GM18951 (cell line): ENCODE measurements at regions not wholly inside any gene's neighbourhood (a gene's known extent, or its start where the extent isn't known, plus 50 kb on each side); places are given as distances from the start of the nearest gene placed in this dataset.
A peak's percentile ranks its signal among the peaks of the same experiment; 100 is the strongest.
"Not testable (repeated sequence)": the region's sequence is repeated elsewhere in the genome, so short reads cannot be mapped to it uniquely, and the experiment has no call there.

Experiments used
- POLR2A ChIP-seq: IDR thresholded peaks from 4 replicates; pipeline ENCODE4 v1.6.1; 2011; ENCODE audit warnings: mild to moderate bottlenecking; ENCODE audit not compliant: insufficient read length, insufficient read depth; ENCODE audit errors: extremely low read depth
- in situ Hi-C: fragments of 300-500 bp; cut with MboI; formaldehyde crosslinking; loops from one replicate; pipeline ENCODE4 v1.12.0; 2022; ENCODE audit warnings: low sequenced_read_pairs, mixed read lengths, inconsistent platforms; ENCODE audit not compliant: unreplicated experiment

DNA sequence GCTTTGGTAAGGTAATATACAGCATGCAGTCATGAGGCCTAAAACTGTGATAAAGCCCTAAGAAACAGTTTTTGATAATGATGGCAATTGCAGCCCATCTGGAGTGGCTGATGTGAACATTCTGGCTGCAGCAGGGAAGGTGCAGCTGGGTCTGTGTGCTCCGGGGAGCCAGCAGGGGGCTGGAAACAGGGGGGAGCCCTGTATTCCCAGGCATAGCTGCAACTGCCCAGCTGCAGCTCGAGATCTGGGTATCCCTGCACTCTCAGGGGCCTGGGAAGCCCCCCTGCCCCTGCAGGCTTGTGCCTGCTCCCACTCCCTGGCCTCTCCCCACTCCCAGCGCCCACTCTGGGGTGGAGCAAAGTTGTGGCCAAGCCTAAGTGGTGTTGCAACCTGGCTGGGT is 95.6 kb downstream of the RRAGB start:
- in situ Hi-C loops, result no loop called here
- TF ChIP-seq POLR2A, result no peak

DNA sequence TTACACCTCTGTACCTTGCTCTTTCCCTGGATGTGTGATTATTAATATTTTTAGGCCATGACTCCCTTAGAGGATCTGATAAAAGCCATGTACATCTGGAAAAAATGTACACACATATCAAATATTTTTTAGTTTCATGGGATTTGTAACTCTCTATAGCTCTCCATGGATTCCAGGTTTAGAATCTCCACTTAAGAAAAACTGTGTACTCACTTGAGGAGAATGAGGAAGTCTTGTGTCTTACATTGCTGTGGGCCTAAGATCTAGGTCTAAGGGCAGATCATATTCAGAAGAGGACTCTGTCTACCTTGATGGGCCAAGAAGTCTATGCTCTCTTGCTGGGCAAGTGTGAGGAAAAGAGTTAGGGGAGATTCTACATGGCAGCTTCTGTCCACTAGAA is 98.0 kb downstream of the RRAGB start:
- in situ Hi-C loops, result no loop called here
- TF ChIP-seq POLR2A, result no peak

DNA sequence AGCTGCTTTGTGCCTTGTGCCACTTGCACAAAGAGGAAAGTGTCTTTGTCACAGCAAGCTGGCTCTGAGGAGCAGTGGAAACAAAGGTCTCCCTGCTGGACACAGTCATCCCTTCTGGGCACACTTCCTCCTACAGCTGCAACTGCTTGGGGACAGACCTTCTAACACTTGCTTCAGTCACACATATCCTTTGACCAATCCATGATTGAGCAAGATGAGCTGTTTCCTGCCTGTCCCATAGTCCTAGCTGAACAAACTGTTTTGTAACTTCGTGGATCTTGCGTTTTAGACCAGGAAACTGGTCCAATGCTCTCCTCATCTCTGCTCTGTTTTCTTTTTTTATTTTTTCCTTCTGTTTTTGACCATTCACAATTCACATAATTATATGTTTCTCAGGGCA is 98.5 kb downstream of the RRAGB start:
- no peak for TF ChIP-seq POLR2A
- in situ Hi-C loops, result no loop called here

DNA sequence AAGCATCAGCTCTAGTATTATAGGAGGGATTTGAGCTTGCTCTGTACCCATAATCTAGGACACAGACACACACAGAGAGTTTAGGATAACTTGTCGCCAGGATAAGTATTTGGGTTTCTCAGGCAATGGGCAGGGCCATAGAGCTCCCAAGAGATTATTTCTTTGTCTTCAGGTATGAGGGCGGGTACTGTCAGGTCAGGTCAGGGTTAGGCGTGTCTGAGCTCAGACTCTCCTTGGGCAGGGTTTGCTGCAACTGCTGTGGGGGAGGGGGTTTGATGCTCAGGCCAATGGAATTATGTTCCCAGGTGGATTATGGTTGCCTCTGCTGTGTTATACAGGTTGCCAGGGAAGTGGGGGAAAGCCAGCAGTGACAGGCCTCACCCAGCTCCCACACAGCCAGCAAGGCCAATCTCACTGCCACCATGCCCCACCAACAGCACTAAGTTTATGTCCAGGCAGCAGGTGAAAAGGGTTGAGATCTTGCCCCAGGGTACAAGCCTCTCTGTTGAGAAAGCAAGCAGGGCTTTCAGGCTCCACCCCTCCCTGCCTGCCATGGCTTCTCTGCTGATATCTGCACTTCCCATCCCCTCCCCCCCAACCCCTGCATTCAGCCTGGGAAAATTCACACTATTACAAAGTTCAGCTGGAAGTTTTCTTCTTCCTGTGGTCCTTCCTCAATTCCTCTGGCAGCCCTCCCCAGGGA is 101.3 kb downstream of the RRAGB start:
- in situ Hi-C loops, result no loop called here
- TF ChIP-seq POLR2A, result no peak

DNA sequence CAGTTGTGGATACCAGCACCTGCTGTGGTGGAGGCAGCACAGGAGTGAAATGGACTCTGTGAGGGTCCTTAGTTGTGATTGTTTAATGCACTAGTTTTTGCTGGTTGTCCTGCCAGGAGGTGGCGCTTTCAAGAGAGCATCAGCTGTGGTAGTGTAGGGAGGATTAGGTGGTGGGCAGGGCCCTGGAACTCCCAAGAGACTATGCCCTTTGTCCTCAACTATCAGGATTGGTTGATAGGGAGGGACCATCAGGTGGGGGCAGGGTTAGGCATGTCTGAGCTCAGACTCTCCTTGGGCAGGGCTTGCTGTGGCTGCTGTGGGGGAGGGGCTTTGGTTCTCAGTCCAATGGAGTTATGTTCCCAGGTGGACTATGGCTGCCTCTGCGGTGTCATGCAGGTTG is 121.9 kb downstream of the RRAGB start:
- TF ChIP-seq POLR2A, result no peak
- in situ Hi-C loops, result no loop called here

DNA sequence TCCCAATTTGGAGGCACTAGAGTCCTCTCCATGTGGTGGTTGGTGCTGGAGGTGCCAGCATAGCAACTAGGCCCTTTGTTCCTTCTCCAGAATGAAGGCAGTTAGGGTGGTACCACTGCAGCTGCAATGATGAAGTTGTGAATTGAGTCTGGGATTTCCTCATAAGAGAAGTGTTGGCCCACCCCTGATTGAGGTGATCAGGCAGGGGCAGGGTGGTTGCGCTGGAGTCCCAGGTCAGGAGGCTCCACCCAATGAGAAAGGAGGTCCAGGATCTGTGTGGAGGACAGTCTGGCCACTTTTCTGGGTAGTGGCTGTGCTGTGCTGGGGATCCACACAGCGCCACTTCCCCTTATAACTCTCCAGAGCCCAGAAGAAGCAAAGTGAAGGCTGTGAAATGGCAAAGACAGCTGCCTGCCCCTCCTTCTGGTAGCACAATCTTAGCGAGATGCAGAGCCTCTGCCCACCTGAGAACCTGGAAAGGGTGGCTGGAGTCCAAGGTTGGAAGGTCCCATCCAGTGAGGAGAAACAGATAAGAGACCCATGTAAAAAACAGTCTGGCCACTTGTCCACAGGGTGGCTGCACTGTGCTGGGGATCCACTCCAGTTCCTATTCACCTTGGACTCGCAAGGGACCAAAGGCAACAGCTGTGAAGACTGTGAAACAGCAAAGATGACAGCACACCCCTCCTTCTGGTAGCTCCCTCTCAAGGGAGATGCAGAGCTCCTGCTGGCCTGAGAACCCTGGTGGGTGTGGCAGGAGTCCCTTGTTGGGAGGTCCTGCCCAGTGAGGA is 124.6 kb downstream of the RRAGB start:
- in situ Hi-C loops, result no loop called here
- TF ChIP-seq POLR2A, result no peak

DNA sequence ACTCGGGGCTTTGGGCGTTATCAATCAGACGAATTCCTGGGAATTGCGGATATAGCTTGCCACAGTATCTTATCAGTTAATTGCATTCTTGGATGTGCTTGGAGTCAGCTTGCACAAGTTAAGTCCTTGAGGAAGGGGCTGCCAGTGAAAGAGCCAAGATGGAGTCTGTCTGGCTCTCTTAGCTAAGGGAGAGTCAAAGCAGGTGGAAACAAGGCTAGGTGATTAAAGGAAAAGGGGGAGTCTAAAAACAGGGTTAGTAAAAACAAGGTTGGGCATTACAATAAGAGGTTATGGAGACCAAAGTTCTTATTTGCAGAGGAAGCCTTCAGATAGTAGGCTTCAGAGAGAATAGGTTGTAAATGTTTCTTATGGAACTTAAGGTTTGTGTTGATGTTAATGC is 149.2 kb downstream of the RRAGB start:
- in situ Hi-C loops, result not testable (repeated sequence)

DNA sequence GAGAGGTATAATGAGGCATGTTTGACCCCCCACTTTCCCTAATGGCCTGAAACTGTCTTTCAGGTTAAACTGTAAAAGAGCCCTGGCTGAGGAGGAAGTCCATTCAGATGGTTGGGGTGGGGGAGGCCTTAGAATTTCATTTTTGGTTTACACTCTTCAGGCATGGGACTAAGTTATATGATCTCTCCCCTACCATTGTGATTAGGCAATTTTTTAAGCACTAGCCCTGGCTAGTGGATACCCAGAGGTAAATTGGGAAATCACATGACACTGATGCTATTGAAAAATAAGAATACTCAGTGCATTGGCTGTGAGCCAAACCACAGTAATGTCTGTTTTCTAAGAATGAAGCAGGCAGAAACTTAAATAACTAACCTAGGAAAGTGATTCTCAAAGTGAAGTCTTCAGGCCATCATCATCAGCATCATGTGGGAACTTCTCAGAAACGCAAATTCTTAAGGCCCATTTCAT is 149.7 kb downstream of the RRAGB start:
- TF ChIP-seq POLR2A, result no peak
- in situ Hi-C loops, result no loop called here

DNA sequence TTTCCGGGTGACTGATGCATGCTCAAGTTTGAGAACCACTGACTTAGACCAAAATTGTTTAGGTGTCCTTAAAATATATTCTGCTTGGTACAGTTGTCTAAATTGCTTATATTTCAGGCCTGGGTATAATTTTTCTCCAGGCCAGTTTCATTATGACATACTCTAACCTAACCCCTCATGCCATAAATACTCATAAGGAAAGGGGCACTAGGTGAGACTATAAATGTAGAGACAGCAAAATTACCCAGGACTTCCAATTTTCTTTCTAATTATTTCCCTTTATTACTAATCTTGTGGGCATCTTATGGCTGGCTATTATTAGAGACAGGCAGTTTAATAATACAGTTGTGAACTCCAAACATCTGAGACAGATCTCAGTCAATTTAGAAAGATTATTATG is 150.2 kb downstream of the RRAGB start:
- in situ Hi-C loops, result no loop called here
- no peak for TF ChIP-seq POLR2A

DNA sequence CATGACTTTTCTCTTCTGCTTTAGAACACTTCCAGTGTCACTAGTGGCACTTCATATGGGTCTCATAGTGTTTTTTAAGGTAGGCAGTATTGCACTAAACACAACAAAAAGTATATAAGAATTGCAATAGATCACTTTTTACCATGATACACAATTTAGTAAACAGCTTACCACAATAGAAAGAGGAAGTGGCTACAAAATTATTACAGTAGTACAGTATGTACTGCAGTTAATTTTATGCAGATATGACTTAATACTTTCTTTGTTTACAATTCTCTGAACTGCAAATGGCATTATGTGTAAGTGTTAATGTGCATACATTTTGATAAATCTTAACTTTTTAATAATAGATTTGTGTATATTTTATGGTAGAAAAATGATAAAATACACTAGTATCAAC is 157.3 kb downstream of the RRAGB start:
- in situ Hi-C loops, result no loop called here
- TF ChIP-seq POLR2A, result no peak

DNA sequence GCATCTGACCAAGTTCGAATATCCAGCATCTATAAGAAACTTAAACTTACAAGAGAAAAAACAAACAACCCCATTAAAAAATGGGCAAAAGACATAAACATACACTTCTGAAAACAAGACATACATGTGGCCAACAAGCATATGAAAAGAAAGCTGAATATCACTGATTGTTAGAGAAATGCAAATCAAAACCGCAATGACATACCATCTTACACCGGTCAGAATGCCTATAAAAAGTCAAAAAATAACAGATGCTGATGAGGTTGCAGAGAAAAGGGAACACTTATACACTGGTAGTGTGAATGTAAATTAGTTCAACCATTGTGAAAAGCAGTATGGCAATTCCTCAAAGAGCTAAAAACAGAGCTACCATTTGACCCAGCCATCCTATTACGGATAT is 166.0 kb downstream of the RRAGB start:
- in situ Hi-C loops, result not testable (repeated sequence)

DNA sequence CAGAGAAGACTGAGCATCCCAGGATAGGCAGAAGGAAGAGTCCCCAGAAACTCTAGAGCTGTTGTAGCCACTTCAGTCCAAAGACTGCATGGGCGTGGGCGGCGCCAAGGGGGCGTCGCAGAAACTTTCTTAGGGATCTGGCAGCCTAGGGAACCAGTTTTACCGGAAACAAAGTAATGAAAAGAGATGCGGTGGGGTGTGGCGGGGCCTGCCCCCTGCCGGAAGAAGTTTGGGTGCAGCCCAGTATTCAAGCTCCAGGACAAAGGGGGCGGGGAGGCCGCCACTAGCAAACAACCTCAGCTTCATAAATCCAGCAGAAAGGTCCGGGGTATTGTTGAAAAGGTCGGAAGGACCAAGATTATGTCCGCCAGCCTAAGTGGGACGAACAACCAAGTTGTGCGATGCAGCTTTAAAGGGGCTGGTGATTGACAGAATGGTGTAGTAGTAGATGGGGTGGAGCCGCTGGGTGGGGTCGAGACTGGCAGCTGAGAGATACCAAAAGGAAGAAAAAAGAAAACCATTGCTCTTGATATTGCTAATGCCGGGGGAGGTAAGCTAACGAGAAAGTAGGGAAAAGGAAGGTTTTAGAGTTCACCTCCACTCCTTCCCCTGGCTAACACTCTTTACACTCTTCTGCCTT is 190.5 kb downstream of the RRAGB start:
- peak; percentile 17 for TF ChIP-seq POLR2A
- in situ Hi-C loops, result loop anchor here (25.0 kb wide), 1 partner anchor 329 kb away; the partner anchor contains the start of gene KLF8

DNA sequence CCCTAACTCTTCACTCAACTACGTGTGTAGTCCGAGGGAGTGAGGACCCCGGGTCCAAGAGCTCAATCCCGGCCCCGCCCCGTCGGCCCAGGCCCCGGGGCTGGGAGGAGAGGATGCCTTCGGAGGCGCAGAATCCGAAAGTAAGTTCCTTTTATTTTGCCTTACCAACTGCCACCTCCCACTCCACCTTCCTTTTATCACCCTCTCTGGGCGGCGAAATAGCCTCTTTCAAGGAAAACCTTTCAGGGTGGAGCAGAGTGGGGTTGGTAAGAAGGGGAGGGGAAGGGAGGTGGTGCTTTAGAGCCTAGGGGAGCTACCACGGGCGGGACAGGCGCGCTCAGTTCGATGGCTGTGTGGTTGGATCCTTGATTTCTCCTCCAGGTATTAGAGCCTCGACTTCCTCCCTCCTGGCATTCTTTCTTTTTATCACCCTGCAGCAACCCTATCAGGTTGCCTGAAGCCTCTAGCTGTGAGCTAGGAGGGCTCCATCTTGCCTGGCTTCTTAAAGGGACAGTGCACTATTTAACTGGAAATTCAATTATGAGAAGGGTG is 191.2 kb downstream of the RRAGB start:
- in situ Hi-C loops, result loop anchor here (25.0 kb wide), 1 partner anchor 329 kb away; the partner anchor contains the start of gene KLF8
- no peak for TF ChIP-seq POLR2A

DNA sequence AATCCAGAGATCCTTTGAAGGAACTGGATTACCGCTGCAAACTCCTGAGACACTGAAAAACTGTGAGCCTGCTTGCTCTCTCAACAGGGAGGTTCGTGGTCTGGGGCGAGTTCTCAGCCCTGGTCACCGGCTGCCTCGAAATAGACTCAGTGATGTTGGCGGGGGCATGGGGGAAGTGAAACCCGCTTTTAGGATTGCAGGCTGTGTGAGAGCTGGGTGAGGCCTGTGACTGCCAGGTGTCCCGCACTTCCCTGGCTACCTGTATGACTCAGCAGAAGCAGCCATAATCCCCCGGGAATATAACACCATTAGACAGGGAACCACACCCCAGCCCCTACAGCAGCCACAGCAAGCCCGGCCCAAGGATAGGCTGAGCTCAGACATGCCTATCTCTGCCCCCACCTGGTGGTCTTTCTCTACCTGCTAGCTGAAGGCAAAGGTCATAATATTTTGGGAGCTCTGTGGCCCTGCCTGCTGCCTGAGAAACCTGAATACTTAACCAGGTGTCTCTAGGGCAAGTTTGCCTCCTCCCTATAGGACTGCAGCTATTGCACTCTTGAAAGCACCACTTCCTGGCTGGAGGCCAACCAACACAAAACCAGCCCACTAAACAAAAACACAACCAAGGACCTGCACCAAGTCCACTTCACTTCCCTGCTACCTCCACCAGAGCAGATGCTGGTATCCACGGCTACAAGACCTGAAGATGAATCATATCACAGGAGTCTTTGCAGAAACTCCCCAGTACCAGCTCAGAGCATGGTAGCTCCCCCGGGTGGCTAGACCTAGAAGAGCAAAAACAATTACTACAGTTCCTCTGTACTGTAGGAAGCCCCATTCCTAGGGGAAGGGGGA is 202.0 kb downstream of the RRAGB start:
- TF ChIP-seq POLR2A, result peak; percentile 32
- in situ Hi-C loops, result loop anchor here (25.0 kb wide), 1 partner anchor 318 kb away; the partner anchor contains the start of gene KLF8
